ENCODE measurements at regions not wholly inside any gene's neighbourhood (a gene's known extent, or its start where the extent isn't known, plus 50 kb on each side); places are given as distances from the start of the nearest gene placed in this dataset.

- Histone ChIP-seq H3K4me3 (no peak overlapping the region), H3K36me3 (ENCODE audit: insufficient read depth) (no peaks in the 10 kb centered on the region), H3K27ac (ENCODE audit: low read depth) (no peak overlapping the region), H3K9me2 (ENCODE audit: insufficient read depth) (no peaks in the 10 kb centered on the region), H3K79me2 (replicated peaks; ENCODE audit: insufficient read depth) (no peaks in the 10 kb centered on the region), H4K20me1 (replicated peaks; ENCODE audit: insufficient read depth) (no peaks in the 10 kb centered on the region), H3K4me1 (ENCODE audit: insufficient read depth) (no peaks in the 10 kb centered on the region), H3K27me3 (ENCODE audit: insufficient read depth) (no peaks in the 10 kb centered on the region), H3K4me2 (no peak overlapping the region), H3F3A (replicated peaks; ENCODE audit: low read depth) (no peaks in the 10 kb centered on the region), H2AFZ (no peak overlapping the region)
- Mint-ChIP-seq H3K36me3 (ENCODE audit: low read depth) (no peaks in the 10 kb centered on the region), H3K27ac (no peak overlapping the region), H3K27me3 (ENCODE audit: insufficient read depth, low read depth, poor library complexity) (no peaks in the 10 kb centered on the region), H3K4me1 (no peaks in the 10 kb centered on the region), H3K4me3 (no peak overlapping the region), H3K9me3 (peaks cover 3% of the 10 kb centered on the region; the same call in 1 of the 3 replicates)
- TF ChIP-seq CREB1 (CRISPR knock-in tag; IDR thresholded peaks at IDR 0.05; ENCODE audit: low read depth) (no peak), EZH2 (IDR thresholded peaks at IDR 0.05; ENCODE audit: low read depth, unreplicated experiment) (no peak), EZH2phosphoT487 (IDR thresholded peaks at IDR 0.05; ENCODE audit: unreplicated experiment) (no peak), JUNB (IDR thresholded peaks at IDR 0.05; ENCODE audit: unreplicated experiment) (no peak), POLR2AphosphoS5 (IDR thresholded peaks at IDR 0.05; ENCODE audit: low read depth) (no peak), REST (IDR thresholded peaks at IDR 0.05; ENCODE audit: unreplicated experiment) (no peak), ZNF462 (CRISPR knock-in tag; IDR thresholded peaks at IDR 0.05) (no peak), ZNF331 (CRISPR knock-in tag; IDR thresholded peaks at IDR 0.05; ENCODE audit: low read depth) (no peak), ETS1 (IDR thresholded peaks at IDR 0.05) (no peak), NANOG (IDR thresholded peaks at IDR 0.05; ENCODE audit: borderline replicate concordance) (no peak), CTCF (conservative IDR thresholded peaks at IDR 0.05; ENCODE audit: low read depth in 2 of 2) (no peak), STAT1 (IDR thresholded peaks at IDR 0.05; ENCODE audit: unreplicated experiment) (no peak), ZNF114 (CRISPR knock-in tag; IDR thresholded peaks at IDR 0.05) (no peak)
- no peak for ATAC-seq
- no peak for DNase-seq (ENCODE audit: low spot score)
Observed at GRCh38 chr9:87099407-87099806, 152.1 kb upstream of the GAS1 start.
